Endothelial cell (in vitro differentiated cells): ENCODE measurements at regions not wholly inside any gene's neighbourhood (a gene's known extent, or its start where the extent isn't known, plus 50 kb on each side); places are given as distances from the start of the nearest gene placed in this dataset.

Source experiments
- DNase-seq: peaks from one replicate; pipeline ENCODE4 v3.0.0; 2021; ENCODE audit warnings: low spot score
- H3K27ac Mint-ChIP-seq: one replicate; pipeline ENCODE4 v1.8.0; 2021; ENCODE audit warnings: mixed read lengths, inconsistent platforms; ENCODE audit not compliant: unreplicated experiment
- H3K27me3 Mint-ChIP-seq: one replicate; pipeline ENCODE4 v1.8.0; 2021; ENCODE audit warnings: mild to moderate bottlenecking, moderate library complexity, mixed read lengths, inconsistent platforms; ENCODE audit not compliant: unreplicated experiment
- H3K36me3 Mint-ChIP-seq: one replicate; pipeline ENCODE4 v1.8.0; 2021; ENCODE audit warnings: mild to moderate bottlenecking, low read depth, mixed read lengths, inconsistent platforms; ENCODE audit not compliant: unreplicated experiment
- H3K4me1 Mint-ChIP-seq: one replicate; pipeline ENCODE4 v1.8.0; 2021; ENCODE audit warnings: mild to moderate bottlenecking, mixed read lengths, inconsistent platforms; ENCODE audit not compliant: unreplicated experiment
- H3K4me3 Mint-ChIP-seq: one replicate; pipeline ENCODE4 v1.8.0; 2021; ENCODE audit warnings: mild to moderate bottlenecking, mixed read lengths, inconsistent platforms; ENCODE audit not compliant: unreplicated experiment
- H3K9me3 Mint-ChIP-seq: one replicate; pipeline ENCODE4 v1.8.0; 2021; ENCODE audit warnings: mixed read lengths, inconsistent platforms; ENCODE audit not compliant: unreplicated experiment
- TF ChIP-seq, protein P1 (sequence below): fragments of 200-600 bp; sonication (generic); IDR thresholded peaks from one replicate; pipeline ENCODE4 v1.5.0; 2021; ENCODE audit warnings: antibody characterized with exemption; ENCODE audit not compliant: unreplicated experiment

DNA sequence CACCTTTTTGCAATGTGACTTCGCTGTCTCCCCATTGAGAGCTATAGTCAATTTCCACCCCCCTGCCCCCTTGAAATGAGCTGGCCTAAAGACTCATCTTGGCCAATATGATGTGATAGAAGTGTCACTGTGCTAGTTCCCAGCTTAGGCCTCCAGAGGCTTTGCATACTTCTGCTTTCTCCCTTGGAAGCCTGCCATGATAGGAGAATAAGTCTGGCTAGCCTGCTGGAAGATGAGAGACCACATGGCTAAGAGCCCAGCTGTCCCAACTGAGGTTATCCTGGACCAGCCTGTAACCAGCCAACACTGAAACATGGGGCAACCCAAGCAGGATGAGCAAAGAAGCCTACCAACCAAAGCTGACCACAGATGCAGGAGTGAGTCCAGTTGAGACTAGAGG lies 196.9 kb downstream of the GRIN2B start:
- no peak for DNase-seq
- H3K4me1 Mint-ChIP-seq, result no peaks in the 10 kb centered on the region
- H3K4me3 Mint-ChIP-seq, result no peak overlapping the region
- H3K36me3 Mint-ChIP-seq, result no peaks in the 10 kb centered on the region
- H3K27me3 Mint-ChIP-seq, result no peaks in the 10 kb centered on the region
- H3K9me3 Mint-ChIP-seq, result no peaks in the 10 kb centered on the region
- H3K27ac Mint-ChIP-seq, result no peak overlapping the region
- TF ChIP-seq, protein P1, sequence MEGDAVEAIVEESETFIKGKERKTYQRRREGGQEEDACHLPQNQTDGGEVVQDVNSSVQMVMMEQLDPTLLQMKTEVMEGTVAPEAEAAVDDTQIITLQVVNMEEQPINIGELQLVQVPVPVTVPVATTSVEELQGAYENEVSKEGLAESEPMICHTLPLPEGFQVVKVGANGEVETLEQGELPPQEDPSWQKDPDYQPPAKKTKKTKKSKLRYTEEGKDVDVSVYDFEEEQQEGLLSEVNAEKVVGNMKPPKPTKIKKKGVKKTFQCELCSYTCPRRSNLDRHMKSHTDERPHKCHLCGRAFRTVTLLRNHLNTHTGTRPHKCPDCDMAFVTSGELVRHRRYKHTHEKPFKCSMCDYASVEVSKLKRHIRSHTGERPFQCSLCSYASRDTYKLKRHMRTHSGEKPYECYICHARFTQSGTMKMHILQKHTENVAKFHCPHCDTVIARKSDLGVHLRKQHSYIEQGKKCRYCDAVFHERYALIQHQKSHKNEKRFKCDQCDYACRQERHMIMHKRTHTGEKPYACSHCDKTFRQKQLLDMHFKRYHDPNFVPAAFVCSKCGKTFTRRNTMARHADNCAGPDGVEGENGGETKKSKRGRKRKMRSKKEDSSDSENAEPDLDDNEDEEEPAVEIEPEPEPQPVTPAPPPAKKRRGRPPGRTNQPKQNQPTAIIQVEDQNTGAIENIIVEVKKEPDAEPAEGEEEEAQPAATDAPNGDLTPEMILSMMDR, result no peak

DNA sequence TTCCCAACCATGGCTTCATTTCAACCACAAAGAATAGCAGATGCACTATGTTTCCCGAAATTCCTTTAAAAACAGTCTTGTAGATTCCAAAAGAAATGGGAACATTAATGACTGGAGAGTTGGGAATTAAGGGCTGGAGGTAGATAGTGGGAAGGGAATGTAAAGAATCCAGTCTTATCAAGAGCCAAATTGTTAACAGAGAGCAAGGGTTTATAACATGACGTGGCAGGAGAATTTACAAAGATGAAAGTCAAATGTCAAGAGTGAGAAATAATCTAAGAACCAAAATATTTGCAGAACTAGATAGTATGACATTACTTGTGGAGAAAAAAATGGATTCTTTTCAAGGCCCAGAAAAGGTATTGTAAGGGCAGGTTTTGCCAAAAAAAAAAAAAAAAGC lies 200.9 kb downstream of the GRIN2B start:
- no peak overlapping the region for H3K27ac Mint-ChIP-seq
- TF ChIP-seq, protein P1, result no peak
- H3K27me3 Mint-ChIP-seq, result no peaks in the 10 kb centered on the region
- H3K4me1 Mint-ChIP-seq, result no peaks in the 10 kb centered on the region
- no peaks in the 10 kb centered on the region for H3K9me3 Mint-ChIP-seq
- DNase-seq, result no peak
- H3K36me3 Mint-ChIP-seq, result no peaks in the 10 kb centered on the region
- no peak overlapping the region for H3K4me3 Mint-ChIP-seq

DNA sequence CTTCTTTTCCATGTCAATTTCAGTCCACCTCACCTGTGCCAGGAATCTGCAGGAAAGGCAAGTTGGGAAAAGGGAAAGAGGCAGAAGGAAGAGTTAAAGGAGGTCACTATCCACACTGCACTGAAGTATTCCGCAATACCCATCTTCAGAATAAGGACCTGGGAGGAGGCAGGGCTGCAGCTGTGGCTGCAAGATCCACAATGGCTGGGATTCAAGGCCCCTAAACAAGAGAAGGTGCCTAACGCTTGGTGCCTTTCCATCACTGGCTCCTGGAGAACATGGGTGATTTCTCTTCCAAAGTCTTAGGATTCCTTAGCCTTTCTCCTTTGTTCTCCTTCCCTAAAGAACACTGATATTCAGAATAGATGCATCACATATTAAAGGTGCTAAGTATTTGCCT lies 204.0 kb downstream of the GRIN2B start:
- Mint-ChIP-seq H3K27me3 (no peaks in the 10 kb centered on the region), H3K9me3 (no peaks in the 10 kb centered on the region), H3K36me3 (no peaks in the 10 kb centered on the region), H3K27ac (no peak overlapping the region), H3K4me1 (no peaks in the 10 kb centered on the region), H3K4me3 (no peak overlapping the region)
- no peak for DNase-seq
- TF ChIP-seq, protein P1, result no peak

DNA sequence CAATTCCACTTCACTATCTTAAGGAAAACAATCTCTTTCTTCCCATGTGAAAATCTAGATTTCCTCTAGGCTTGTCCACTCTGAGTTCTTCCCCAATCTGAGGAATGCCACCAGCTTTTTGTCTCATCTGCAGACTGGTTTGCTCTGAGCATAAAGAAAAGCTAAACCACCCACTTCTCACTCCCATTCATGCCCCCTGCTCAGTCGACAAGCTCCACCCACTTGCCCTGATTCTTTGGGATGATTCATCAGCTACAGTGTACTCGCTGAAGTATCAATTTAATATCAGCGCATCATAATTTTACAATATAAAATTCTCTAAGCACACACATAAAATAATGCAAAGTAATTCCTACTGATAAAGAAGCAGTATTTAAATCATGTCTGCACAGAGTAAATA lies 209.1 kb downstream of the GRIN2B start:
- no peak overlapping the region for H3K27ac Mint-ChIP-seq
- H3K36me3 Mint-ChIP-seq, result no peaks in the 10 kb centered on the region
- H3K4me3 Mint-ChIP-seq, result no peak overlapping the region
- TF ChIP-seq, protein P1, result no peak
- no peaks in the 10 kb centered on the region for H3K4me1 Mint-ChIP-seq
- H3K9me3 Mint-ChIP-seq, result no peaks in the 10 kb centered on the region
- DNase-seq, result no peak
- peaks cover 2% of the 10 kb centered on the region for H3K27me3 Mint-ChIP-seq

DNA sequence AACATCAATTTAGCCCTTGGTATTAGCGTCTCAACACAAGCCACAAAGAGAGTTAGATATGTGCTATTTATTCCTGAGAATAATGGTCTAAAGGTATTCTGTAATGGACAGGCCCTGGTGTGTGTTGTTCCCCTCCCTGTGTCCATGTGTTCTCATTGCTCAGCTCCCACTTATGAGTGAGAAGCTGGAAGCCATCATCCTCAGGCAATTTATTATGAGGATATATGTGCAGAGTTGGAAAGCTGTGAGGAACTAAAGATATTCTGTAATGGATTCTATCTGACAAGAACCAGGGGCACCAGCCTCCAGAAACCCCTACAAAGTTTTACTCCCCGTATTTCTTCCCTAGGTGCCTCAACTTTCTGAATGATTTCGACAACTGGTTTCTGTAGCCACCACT lies 210.8 kb downstream of the GRIN2B start:
- peaks cover 2% of the 10 kb centered on the region for H3K27me3 Mint-ChIP-seq
- no peaks in the 10 kb centered on the region for H3K9me3 Mint-ChIP-seq
- H3K4me3 Mint-ChIP-seq, result no peak overlapping the region
- H3K36me3 Mint-ChIP-seq, result no peaks in the 10 kb centered on the region
- no peak for DNase-seq
- TF ChIP-seq, protein P1, result no peak
- no peak overlapping the region for H3K27ac Mint-ChIP-seq
- no peaks in the 10 kb centered on the region for H3K4me1 Mint-ChIP-seq
